GM12878 (cell line): ENCODE measurements at regions not wholly inside any gene's neighbourhood (a gene's known extent, or its start where the extent isn't known, plus 50 kb on each side); places are given as distances from the start of the nearest gene placed in this dataset.

Source experiments
- ATAC-seq: fragments of 200-7000 bp; cut with Tn5 transposase; 3 replicates; pipeline ENCODE4 v1.9.1; 2020; ENCODE audit warnings: mild to moderate bottlenecking, moderate library complexity
- BruUV-seq: library from RNA; stranded (reverse); fragments of 400-500 nt; replicated peaks from 2 replicates; lab custom pipeline; 2021; lab: Mats Ljungman, UMichigan
- CTCF ChIA-PET: fragments of 300-600 bp; sonication (Branson Sonifier 250); formaldehyde crosslinking; extraction: SDS; loops from one replicate; lab custom pipeline; 2021; ENCODE audit warnings: inconsistent platforms; lab: Yijun Ruan, JAX
- POLR2A ChIA-PET: fragments of 350-600 bp; formaldehyde crosslinking; extraction: SDS; loops from one replicate; lab custom pipeline; 2021; ENCODE audit warnings: inconsistent platforms; lab: Charles Lee
- RAD21 ChIA-PET: fragments of 300-600 bp; sonication (Branson Sonifier 250); formaldehyde crosslinking; loops from one replicate; lab custom pipeline; 2023; ENCODE audit warnings: antibody characterized with exemption; ENCODE audit not compliant: unreplicated experiment; lab: Charles Lee
- SMC1A ChIA-PET: fragments of 300-600 bp; sonication (Branson Sonifier 250); formaldehyde crosslinking; loops from one replicate; lab custom pipeline; 2023; ENCODE audit not compliant: unreplicated experiment, uncharacterized antibody; lab: Charles Lee
- DNase-seq: peaks from one replicate; pipeline ENCODE4 v3.0.0-alpha.2; 2011; ENCODE audit warnings: low read depth, low spot score
- FAIRE-seq: peaks from 3 replicates; lab custom pipeline; 2011; peaks lifted over from hg19 to GRCh38; lab: Jason Lieb, UNC
- H2AFZ ChIP-seq: 2 replicates; pipeline ENCODE4 v1.6.0; 2011; ENCODE audit warnings: low read depth, low read length, control low read depth; ENCODE audit not compliant: control insufficient read depth
- H3K27ac ChIP-seq: 2 replicates; pipeline ENCODE4 v1.5.1; 2011; ENCODE audit warnings: control low read depth; ENCODE audit not compliant: control insufficient read depth, insufficient read depth
- H3K27me3 ChIP-seq, 2 experiments: replicated peaks in 1 of 2; 2 replicates each; pipeline versions ENCODE4 v1.6.0 to v1.6.1; 2011; ENCODE audit warnings: low read length in 1 of 2; ENCODE audit not compliant: control insufficient read depth in 2 of 2, insufficient read depth in 2 of 2
- H3K36me3 ChIP-seq, 2 experiments: 2 replicates each; pipeline ENCODE4 v1.5.1; 2011; ENCODE audit warnings: low read length in 1 of 2; ENCODE audit not compliant: control insufficient read depth in 2 of 2, insufficient read depth in 2 of 2
- H3K4me1 ChIP-seq: 2 replicates; pipeline ENCODE4 v1.6.1; 2011; ENCODE audit warnings: mild to moderate bottlenecking, low read length, moderate library complexity, mixed read lengths; ENCODE audit not compliant: control insufficient read depth, insufficient read depth
- H3K4me2 ChIP-seq: 2 replicates; pipeline ENCODE4 v1.6.0; 2011; ENCODE audit warnings: control low read depth; ENCODE audit not compliant: control insufficient read depth, insufficient read depth
- H3K4me3 ChIP-seq: fragments of 200-600 bp; sonication (generic); 2 replicates; pipeline ENCODE4 v1.5.1; 2016
- H3K79me2 ChIP-seq: 2 replicates; pipeline ENCODE4 v1.6.0; 2011; ENCODE audit warnings: low read length; ENCODE audit not compliant: control insufficient read depth, insufficient read depth
- H3K9ac ChIP-seq: 2 replicates; pipeline ENCODE4 v1.8.0; 2011; ENCODE audit warnings: low read length, control low read depth, mixed read lengths; ENCODE audit not compliant: control insufficient read depth, insufficient read depth
- H3K9me3 ChIP-seq: replicated peaks from 3 replicates; pipeline ENCODE4 v1.5.1; 2011; ENCODE audit warnings: mild to moderate bottlenecking, low read length; ENCODE audit not compliant: control insufficient read depth, insufficient read depth
- H4K20me1 ChIP-seq: 2 replicates; pipeline ENCODE4 v1.6.0; 2011; ENCODE audit not compliant: control insufficient read depth, insufficient read depth
- CHD2 ChIP-seq: IDR thresholded peaks from 2 replicates; pipeline ENCODE4 v1.6.1; 2011; ENCODE audit warnings: low read depth, low read length, improper control_type of control experiment, borderline replicate concordance
- CREB1 ChIP-seq: IDR thresholded peaks from 2 replicates; pipeline ENCODE4 v1.6.1; 2012; ENCODE audit warnings: low read depth, mild to moderate bottlenecking, inconsistent platforms
- EGR1 ChIP-seq, 2 experiments: IDR thresholded peaks; 1 replicate in 1 of 2; 2 replicates in 1 of 2; pipeline ENCODE4 v1.6.1; 2011 to 2012; ENCODE audit warnings: low read depth in 2 of 2, low read length in 2 of 2, borderline replicate concordance in 1 of 2, mild to moderate bottlenecking in 1 of 2, moderate library complexity in 1 of 2
- GABPA ChIP-seq: IDR thresholded peaks from 2 replicates; pipeline ENCODE4 v1.6.1; 2014; ENCODE audit warnings: antibody characterized with exemption, low read depth, mild to moderate bottlenecking, inconsistent platforms
- HDAC6 ChIP-seq: fragments of 200-600 bp; sonication (generic); IDR thresholded peaks from one replicate; pipeline ENCODE4 v1.8.0; 2017; ENCODE audit warnings: antibody characterized with exemption; ENCODE audit not compliant: unreplicated experiment
- MYC ChIP-seq: IDR thresholded peaks from 2 replicates; pipeline ENCODE4 v1.6.1; 2011; ENCODE audit warnings: mild to moderate bottlenecking, low read length, moderate library complexity, inconsistent platforms; ENCODE audit not compliant: insufficient read depth, insufficient replicate concordance, insufficient read length, severe bottlenecking
- PAX5 ChIP-seq: IDR thresholded peaks from 2 replicates; pipeline ENCODE4 v1.6.1; 2011; ENCODE audit warnings: low read depth, low read length, borderline replicate concordance
- PML ChIP-seq: IDR thresholded peaks from 2 replicates; pipeline ENCODE4 v1.6.1; 2012; ENCODE audit warnings: low read length, inconsistent platforms
- POLR2AphosphoS5 ChIP-seq: IDR thresholded peaks from 2 replicates; pipeline ENCODE4 v1.6.1; 2011; ENCODE audit warnings: mild to moderate bottlenecking, low read length, inconsistent platforms
- RELA ChIP-seq: fragments of 450-650 bp; IDR thresholded peaks from 2 replicates; pipeline ENCODE4 v1.8.0; 2014; ENCODE audit warnings: borderline replicate concordance; ENCODE audit not compliant: partially characterized antibody
- SIN3A ChIP-seq: IDR thresholded peaks from 2 replicates; pipeline ENCODE4 v1.6.1; 2012; ENCODE audit warnings: low read depth, low read length, improper control_type of control experiment
- SMC3 ChIP-seq: IDR thresholded peaks from 2 replicates; pipeline ENCODE4 v1.6.1; 2011; ENCODE audit warnings: low read length, improper control_type of control experiment, borderline replicate concordance
- WGBS: methylation state at CpG from one replicate; pipeline ENCODE4 v1.1.6; 2016; ENCODE audit warnings: low lambda C conversion rate; ENCODE audit not compliant: insufficient replicate concordance, insufficient coverage; ENCODE audit errors: missing lambda C conversion rate; 5-methylcytosine and 5-hydroxymethylcytosine counted together
- in situ Hi-C: fragments of 300-500 bp; cut with MboI; formaldehyde crosslinking; loops from 9 replicates; pipeline ENCODE4 v1.14.3; 2018; ENCODE audit warnings: mixed read lengths
- intact Hi-C: fragments of 100-400 bp; cut with micrococcal nuclease; formaldehyde crosslinking; loops from one replicate; pipeline ENCODE4 v1.14.2; 2022; ENCODE audit not compliant: unreplicated experiment
- TF ChIP-seq, protein P1 (sequence below): fragments of 450-650 bp; formaldehyde crosslinking; IDR thresholded peaks from 2 replicates; pipeline ENCODE4 v1.4.0; 2022; ENCODE audit warnings: mild to moderate bottlenecking, moderate library complexity
- TF ChIP-seq, protein P2 (sequence below): IDR thresholded peaks from 2 replicates; pipeline ENCODE4 v1.6.1; 2012; ENCODE audit warnings: low read depth, low read length, improper control_type of control experiment

DNA sequence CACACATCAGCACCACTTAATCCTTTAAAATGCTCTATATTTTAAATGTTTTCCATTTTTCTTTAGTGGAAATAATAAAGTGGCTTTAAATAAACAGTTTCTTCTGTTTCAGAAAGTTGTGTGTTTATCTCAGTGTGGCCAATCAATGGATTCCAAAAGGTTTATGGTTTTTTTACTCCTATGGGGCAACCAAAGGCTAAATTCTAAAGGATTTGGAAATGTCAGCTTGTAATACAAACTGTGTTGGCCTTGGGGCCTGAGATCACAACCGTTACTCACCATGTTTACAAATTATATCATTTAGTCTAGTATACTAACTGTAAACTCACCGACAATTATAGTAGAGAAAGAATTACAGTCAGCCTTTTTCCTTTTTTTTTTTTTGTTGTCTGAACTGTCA, 827.2 kb downstream of the EPHA4 start:
- CTCF ChIA-PET: no interaction called here
- no peaks in the 10 kb centered on the region for H3K4me1 ChIP-seq
- BruUV-seq: no TSS peak
- TF ChIP-seq PAX5: no peak
- no peak for TF ChIP-seq RELA
- TF ChIP-seq CREB1: no peak
- TF ChIP-seq CHD2: no peak
- no peak for TF ChIP-seq SIN3A
- TF ChIP-seq GABPA: no peak
- TF ChIP-seq SMC3: no peak
- TF ChIP-seq, all 136 proteins: peak for 0
- no peak overlapping the region for H3K4me2 ChIP-seq
- H3K4me3 ChIP-seq: no peak overlapping the region
- ChIA-PET POLR2A (no interaction called here), RAD21 (no interaction called here), SMC1A (no interaction called here)
- no peaks in the 10 kb centered on the region for H3K9me3 ChIP-seq
- in situ Hi-C loops (no loop called here), intact Hi-C loops (no loop called here)
- H3K27me3 ChIP-seq: no peaks in the 10 kb centered on the region
- WGBS: 55% methylated on average over 2 of the region's 2 CpGs
- no peaks in the 10 kb centered on the region for H3K79me2 ChIP-seq
- ATAC-seq (no peak), FAIRE-seq (no peak), DNase-seq (no peak)
- H3K27ac ChIP-seq: no peak overlapping the region
- H3K9ac ChIP-seq: no peak overlapping the region
- H3K36me3 ChIP-seq: no peaks in the 10 kb centered on the region
- no peaks in the 10 kb centered on the region for H4K20me1 ChIP-seq
- no peak overlapping the region for H2AFZ ChIP-seq

DNA sequence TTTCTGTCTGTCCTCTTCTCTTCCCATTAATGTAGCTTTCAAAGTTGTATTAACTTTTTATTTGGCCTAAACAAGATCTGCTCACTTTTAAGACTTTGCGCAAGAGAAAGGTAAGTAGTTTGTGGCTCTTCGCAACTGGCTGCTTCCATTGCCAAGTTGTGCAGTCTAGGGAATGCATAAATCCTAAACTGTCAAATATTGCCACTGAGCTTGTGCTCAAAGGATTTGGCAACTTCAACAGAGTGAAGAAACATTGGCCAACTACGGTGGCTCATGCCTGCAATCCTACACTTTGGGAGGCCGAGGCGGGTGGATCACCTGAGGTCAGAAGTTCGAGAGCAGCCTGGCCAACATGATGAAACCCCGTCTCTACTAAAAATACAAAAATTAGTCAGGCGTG, 826.4 kb downstream of the EPHA4 start:
- H3K9ac ChIP-seq: no peak overlapping the region
- H3K36me3 ChIP-seq: no peaks in the 10 kb centered on the region
- FAIRE-seq (no peak), DNase-seq (no peak), ATAC-seq (no peak)
- SMC1A ChIA-PET: no interaction called here
- RAD21 ChIA-PET: no interaction called here
- H3K79me2 ChIP-seq: no peaks in the 10 kb centered on the region
- no peak overlapping the region for H3K4me2 ChIP-seq
- WGBS: 44% methylated on average over 8 of the region's 8 CpGs
- no peaks in the 10 kb centered on the region for H3K9me3 ChIP-seq
- intact Hi-C loops (no loop called here), in situ Hi-C loops (no loop called here)
- no peak overlapping the region for H2AFZ ChIP-seq
- no peaks in the 10 kb centered on the region for H3K27me3 ChIP-seq
- TF ChIP-seq, protein P1, sequence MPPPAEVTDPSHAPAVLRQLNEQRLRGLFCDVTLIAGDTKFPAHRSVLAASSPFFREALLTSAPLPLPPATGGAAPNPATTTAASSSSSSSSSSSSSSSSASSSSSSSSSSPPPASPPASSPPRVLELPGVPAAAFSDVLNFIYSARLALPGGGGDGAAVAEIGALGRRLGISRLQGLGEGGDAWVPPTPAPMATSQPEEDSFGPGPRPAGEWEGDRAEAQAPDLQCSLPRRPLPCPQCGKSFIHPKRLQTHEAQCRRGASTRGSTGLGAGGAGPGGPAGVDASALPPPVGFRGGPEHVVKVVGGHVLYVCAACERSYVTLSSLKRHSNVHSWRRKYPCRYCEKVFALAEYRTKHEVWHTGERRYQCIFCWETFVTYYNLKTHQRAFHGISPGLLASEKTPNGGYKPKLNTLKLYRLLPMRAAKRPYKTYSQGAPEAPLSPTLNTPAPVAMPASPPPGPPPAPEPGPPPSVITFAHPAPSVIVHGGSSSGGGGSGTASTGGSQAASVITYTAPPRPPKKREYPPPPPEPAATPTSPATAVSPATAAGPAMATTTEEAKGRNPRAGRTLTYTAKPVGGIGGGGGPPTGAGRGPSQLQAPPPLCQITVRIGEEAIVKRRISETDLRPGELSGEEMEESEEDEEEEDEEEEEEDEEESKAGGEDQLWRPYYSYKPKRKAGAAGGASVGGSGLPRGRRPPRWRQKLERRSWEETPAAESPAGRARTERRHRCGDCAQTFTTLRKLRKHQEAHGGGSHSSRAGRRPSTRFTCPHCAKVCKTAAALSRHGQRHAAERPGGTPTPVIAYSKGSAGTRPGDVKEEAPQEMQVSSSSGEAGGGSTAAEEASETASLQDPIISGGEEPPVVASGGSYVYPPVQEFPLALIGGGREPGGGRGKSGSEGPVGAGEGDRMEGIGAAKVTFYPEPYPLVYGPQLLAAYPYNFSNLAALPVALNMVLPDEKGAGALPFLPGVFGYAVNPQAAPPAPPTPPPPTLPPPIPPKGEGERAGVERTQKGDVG (CRISPR knock-in tag): no peak
- no peak for TF ChIP-seq MYC
- no peak for TF ChIP-seq PML
- TF ChIP-seq, protein P2, sequence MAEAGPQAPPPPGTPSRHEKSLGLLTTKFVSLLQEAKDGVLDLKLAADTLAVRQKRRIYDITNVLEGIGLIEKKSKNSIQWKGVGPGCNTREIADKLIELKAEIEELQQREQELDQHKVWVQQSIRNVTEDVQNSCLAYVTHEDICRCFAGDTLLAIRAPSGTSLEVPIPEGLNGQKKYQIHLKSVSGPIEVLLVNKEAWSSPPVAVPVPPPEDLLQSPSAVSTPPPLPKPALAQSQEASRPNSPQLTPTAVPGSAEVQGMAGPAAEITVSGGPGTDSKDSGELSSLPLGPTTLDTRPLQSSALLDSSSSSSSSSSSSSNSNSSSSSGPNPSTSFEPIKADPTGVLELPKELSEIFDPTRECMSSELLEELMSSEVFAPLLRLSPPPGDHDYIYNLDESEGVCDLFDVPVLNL: no peak
- TF ChIP-seq HDAC6: no peak
- no peak for TF ChIP-seq POLR2AphosphoS5
- TF ChIP-seq EGR1 (IDR thresholded peaks at IDR 0.05; ENCODE audit: borderline replicate concordance in 1 of 2, low read depth in 2 of 2, low read length in 2 of 2): no peak
- H3K4me3 ChIP-seq: no peak overlapping the region
- H4K20me1 ChIP-seq: no peaks in the 10 kb centered on the region
- BruUV-seq: no TSS peak
- CTCF ChIA-PET: no interaction called here
- H3K27ac ChIP-seq: no peak overlapping the region
- no peaks in the 10 kb centered on the region for H3K4me1 ChIP-seq
- POLR2A ChIA-PET: no interaction called here
